Large intestine (tissue), 3 donors: ENCODE measurements at regions not wholly inside any gene's neighbourhood (a gene's known extent, or its start where the extent isn't known, plus 50 kb on each side); places are given as distances from the start of the nearest gene placed in this dataset.
"Not testable (repeated sequence)": the region's sequence is repeated elsewhere in the genome, so short reads cannot be mapped to it uniquely, and the experiment has no call there.

Source experiments
- DNase-seq, 2 donors: peaks; one replicate each; pipeline versions ENCODE4 v3.0.0 to v3.0.0-alpha.2; 2013
- H3K27ac ChIP-seq: one replicate; pipeline ENCODE4 v1.5.1; 2013; ENCODE audit warnings: low read length
- H3K27me3 ChIP-seq: 2 replicates; pipeline ENCODE4 v1.6.1; 2013; ENCODE audit warnings: low read length; ENCODE audit not compliant: control insufficient read depth, insufficient read depth
- H3K36me3 ChIP-seq: 2 replicates; pipeline ENCODE4 v1.6.1; 2013; ENCODE audit warnings: low read length; ENCODE audit not compliant: control insufficient read depth, insufficient read depth
- H3K4me1 ChIP-seq: one replicate; pipeline ENCODE4 v1.6.1; 2013; ENCODE audit warnings: low read length; ENCODE audit not compliant: control insufficient read depth, insufficient read depth
- H3K4me3 ChIP-seq: one replicate; pipeline ENCODE4 v1.5.1; 2013; ENCODE audit warnings: low read length
- H3K9me3 ChIP-seq: one replicate; pipeline ENCODE4 v1.6.1; 2013; ENCODE audit warnings: mild to moderate bottlenecking, low read depth, low read length, moderate library complexity; ENCODE audit not compliant: control insufficient read depth
- WGBS: methylation state at CpG from one replicate; pipeline ENCODE4 v1.1.5; 2013; ENCODE audit warnings: low lambda C conversion rate; ENCODE audit not compliant: insufficient coverage; 5-methylcytosine and 5-hydroxymethylcytosine counted together

DNA sequence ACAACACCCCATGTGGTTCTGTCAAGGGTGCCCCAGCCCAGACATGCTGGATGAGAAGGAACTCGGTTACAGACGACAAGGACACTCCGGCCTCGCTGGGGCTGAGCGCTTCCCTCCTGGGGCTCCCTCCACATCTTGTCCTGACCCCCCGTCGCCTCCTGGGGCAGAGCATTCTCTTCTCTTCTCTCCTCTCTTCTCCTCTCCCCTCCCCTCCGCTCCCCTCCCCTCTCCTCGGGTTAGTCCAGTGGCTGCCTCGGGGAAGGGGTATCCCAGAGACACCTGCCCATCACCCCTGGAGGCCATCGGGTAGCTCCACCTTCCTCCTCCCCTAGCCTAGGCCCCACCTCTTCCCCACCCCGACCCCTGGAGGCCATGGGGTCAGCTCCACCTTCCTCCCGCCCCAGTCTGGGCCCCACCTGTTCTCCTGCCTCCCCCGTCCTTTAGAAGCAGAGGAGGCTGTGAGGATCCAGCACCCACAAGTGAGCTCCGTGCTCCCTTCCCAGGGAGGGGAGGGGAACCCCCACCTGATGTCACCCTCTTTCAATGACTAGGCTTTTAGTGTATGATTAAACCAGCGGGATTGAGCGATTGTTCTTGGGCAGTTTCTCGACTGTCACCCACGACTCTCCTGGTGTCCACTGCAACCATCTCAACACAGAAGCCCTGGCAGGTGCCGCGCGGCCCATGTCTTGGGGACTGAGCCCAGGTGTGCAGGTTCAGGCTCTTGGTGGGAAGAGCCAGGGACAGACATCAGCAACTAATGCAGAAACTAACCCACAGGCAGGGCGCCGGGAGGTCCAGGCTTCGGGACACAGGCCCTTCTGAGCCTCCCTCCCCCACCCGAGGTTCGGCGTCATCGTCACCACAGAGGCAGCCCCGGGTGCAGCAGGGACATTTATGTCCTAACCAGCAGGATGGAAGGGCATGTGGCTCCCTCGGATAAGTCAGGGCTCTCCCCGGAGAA lies 330.4 kb downstream of the ADGRD1 start:
- DNase-seq = not testable (repeated sequence)

DNA sequence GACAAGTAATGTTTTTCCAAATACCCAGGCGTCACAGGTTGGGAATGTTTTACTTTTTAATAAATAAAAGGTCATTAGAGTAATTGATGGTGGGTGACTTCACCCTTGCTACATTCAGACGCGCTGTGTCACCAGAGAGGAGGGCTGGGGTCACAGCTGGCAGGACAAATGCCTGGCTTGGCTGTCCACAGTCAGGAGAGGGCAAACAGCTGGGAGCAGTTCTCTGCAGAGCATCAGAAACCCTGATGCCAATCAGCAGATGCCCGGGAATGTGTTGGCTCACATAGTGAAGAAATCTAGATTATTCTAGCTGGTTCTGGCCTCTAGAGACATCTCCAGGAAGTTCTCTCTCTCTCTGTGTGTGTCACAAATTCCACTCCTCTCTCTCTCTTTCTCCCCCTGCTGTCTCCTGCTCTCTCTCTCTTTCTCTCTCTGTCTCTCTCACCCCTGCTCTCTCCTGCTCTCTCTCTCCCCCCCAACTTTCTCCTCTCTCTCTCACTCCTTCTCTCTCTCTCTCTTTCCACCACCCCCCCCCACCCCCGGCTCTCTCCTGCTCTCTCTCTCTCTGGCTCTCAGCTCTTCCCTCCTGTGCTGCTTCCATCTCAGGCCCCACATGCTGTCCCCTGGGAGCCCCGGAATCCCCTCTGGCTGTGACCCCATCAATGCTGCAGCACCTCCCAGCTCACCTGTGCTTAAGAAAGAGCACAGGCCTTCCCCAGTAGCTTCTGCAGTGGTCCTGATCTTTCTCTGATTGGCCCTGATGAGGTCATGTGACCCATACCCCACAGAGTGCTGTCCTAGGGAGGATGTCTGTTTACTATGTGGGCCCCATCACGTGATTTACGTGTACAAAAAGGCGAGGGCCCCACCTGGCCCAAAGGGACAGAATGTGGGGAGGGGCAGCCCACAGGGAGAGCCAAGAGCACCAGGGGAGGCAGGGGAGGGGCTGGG lies 331.5 kb downstream of the ADGRD1 start:
- not testable (repeated sequence) for H3K9me3 ChIP-seq, H3K36me3 ChIP-seq, DNase-seq, H3K4me1 ChIP-seq, H3K27me3 ChIP-seq, H3K4me3 ChIP-seq, H3K27ac ChIP-seq
- WGBS = 60% methylated on average over 1 of the region's 9 CpGs

More for the DNA sequence above, 330.4 kb downstream of the ADGRD1 start:
- no CpG with 5 or more reads among the region's 32 CpGs for WGBS
- H3K36me3 ChIP-seq, H3K4me3 ChIP-seq, H3K9me3 ChIP-seq, H3K27ac ChIP-seq, H3K4me1 ChIP-seq, H3K27me3 ChIP-seq: not testable (repeated sequence)

DNA sequence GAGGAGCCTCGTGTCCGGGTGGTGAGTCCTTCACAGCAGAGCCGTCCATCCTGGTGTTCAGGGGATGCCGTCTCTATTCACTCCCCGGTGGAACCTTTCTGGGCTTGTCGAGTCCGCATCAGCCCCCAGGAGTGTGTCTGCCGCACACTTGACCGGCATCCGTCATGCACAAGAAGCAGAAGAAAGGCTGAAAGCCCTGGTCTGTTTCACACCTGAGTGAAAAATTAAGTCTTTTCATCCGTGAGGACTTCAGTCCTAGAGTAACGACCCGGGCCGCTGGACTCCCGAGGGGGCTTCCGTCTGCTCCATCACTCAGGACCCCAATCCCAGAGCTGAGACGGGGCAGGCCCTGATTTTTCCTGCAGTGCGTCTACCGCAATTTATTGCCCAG lies 332.2 kb downstream of the ADGRD1 start:
- H3K9me3 ChIP-seq, DNase-seq, H3K4me1 ChIP-seq, H3K27me3 ChIP-seq, H3K27ac ChIP-seq, H3K4me3 ChIP-seq, H3K36me3 ChIP-seq: not testable (repeated sequence)
- WGBS = no CpG with 5 or more reads among the region's 19 CpGs

DNA sequence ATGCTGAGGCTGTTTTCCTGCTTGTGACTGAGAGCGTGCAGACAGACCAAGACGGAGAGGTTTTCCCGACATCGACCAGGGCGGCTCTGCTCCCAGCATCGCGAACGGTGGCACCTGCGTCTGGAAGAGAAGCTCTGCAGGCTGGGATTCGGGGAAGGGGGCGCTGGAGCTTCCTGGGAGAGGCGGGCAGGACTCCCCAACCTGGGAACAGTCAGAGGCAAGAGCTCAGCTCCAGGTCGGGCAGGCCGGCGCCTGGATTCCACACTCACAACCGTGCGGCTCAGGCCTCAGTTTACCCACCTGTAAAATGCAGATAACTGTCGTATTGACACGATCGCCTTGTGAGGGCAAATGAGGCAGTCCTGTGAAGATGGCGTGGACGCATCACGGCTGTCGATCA lies 332.6 kb downstream of the ADGRD1 start:
- H3K27ac ChIP-seq, H3K4me1 ChIP-seq, DNase-seq, H3K36me3 ChIP-seq, H3K9me3 ChIP-seq, H3K27me3 ChIP-seq, H3K4me3 ChIP-seq: not testable (repeated sequence)
- WGBS = no CpG with 5 or more reads among the region's 24 CpGs

DNA sequence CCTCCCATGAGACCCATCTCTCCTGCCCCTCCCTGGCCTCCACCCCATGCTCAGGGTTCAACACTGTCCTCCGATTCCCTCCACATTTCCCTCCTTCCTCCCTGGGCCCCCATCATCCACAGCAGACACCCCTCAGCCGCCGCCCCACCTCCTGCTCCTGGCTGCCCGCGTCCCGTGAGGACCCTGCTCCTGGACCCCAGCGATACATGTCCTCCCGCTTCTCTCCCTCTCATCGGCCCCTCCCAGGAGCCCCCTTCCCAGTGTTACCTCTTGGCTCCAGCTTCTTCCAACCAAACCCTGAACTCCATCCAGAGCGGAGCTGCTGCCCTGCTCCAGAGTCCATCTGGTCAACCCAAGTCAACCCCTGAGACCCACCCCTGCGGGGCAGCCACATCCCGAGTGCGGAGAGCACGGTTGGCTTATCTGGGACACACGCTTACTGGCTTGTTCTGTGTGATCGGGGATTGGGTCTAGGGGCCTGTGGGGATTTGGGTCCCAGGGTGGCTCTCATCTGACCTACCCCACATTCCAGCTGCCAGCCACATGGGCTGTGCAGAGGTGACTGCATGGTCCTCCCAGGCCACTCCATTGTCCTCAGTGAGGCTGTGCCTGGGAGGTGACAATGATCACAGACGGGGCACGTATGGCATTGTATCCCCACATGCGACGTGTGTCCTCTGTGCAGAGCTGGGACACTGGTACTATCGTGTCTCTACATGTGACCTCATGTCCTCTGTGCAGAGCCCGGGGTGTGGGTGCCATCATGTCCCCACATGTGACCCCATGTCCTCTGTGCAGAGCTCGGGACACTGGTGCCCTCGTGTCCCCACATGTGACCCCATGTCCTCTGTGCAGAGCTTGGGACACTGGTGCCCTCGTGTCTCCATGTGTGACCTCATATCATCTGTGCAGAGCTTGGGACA lies 333.6 kb downstream of the ADGRD1 start:
- Histone ChIP-seq H3K27ac (no peak overlapping the region), H3K27me3 (no peaks in the 10 kb centered on the region), H3K4me3 (no peak overlapping the region), H3K4me1 (no peaks in the 10 kb centered on the region), H3K36me3 (no peaks in the 10 kb centered on the region), H3K9me3 (no peaks in the 10 kb centered on the region)
- no peak for DNase-seq
- WGBS = no CpG with 5 or more reads among the region's 25 CpGs

DNA sequence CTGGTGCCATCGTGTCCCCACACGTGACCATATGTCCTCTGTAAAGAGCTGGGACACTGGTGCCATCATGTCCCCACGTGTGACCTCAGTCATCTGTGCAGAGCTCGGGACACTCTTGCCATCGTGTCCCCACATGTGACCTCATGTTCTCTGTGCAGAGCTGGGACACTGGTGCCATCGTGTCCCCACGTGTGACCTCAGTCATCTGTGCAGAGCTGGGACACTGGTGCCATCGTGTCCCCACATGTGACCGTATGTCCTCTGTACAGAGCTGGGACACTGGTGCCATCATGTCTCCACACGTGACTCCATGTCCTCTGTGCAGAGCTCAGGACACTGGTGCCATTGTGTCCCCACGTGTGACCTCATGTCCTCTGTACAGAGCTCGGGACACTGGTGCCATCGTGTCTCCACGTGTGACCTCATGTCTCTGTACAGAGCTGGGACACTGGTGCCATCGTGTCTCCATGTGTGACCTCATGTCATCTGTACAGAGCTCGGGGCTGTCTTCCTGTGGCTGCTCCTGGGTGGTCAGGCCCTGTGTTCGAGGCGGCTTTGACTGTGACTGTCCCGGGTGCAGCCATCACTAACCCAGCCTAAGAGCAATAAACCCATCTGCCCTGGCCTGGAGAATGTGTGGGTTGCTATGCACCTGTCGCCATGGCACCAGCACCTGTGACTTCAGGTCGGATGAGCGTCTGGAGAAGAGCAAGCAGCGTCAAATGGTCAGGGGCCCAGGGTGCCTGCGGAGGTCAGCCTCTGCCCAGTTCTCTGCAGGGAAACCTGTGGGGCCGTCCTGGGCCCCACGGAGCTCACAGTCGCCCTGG lies 334.4 kb downstream of the ADGRD1 start:
- Histone ChIP-seq H3K4me3 (no peak overlapping the region), H3K36me3 (no peaks in the 10 kb centered on the region), H3K27me3 (no peaks in the 10 kb centered on the region), H3K4me1 (no peaks in the 10 kb centered on the region), H3K27ac (no peak overlapping the region), H3K9me3 (no peaks in the 10 kb centered on the region)
- WGBS = 100% methylated on average over 1 of the region's 27 CpGs
- no peak for DNase-seq

DNA sequence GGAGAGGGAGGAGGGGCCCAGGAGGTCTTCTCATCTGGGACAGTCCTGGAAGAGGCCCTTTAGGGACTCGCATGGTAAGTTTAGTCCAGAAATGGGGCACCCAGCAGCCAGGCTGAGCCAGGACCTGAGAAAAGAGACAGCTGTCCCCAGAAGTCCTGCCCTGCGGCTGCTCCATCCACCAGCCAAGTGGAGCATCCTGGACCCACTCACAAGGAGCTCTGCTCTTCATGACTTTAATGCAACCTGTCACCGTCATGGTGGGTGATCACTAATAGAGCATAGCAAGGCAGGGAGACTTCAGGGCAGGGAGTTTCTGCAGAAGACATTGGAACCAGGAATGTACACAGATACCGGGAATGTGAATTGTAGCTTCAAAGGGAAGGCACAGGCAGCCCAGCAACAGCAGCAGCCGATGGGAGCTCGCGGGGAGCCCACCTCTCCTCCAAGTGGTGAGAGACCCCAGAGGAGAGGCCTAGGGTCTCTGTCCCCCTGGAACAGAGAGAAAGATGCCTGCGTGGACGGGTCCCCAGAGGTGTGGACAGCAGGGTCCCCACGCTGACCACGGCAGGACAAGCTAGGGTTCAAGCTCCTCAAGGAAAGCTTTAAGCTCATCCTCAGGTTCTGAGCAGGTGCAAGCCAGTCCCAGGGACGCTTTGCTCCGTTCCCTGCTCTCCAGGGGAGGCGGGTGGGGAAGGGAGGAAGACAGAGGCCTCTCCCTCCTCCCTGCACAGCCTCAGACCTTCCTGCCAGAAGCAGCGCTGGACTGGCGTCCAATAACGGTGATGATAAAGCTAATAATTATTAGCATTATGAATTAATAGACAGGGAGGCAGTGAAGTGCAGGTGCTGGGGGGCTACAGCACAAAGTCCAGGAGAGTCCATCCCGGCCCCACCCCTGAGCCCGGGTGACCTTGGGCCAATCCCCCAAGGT lies 335.3 kb downstream of the ADGRD1 start:
- WGBS = no CpG with 5 or more reads among the region's 19 CpGs
- H3K27ac ChIP-seq, H3K4me1 ChIP-seq, H3K4me3 ChIP-seq, H3K27me3 ChIP-seq, DNase-seq, H3K9me3 ChIP-seq, H3K36me3 ChIP-seq: not testable (repeated sequence)

DNA sequence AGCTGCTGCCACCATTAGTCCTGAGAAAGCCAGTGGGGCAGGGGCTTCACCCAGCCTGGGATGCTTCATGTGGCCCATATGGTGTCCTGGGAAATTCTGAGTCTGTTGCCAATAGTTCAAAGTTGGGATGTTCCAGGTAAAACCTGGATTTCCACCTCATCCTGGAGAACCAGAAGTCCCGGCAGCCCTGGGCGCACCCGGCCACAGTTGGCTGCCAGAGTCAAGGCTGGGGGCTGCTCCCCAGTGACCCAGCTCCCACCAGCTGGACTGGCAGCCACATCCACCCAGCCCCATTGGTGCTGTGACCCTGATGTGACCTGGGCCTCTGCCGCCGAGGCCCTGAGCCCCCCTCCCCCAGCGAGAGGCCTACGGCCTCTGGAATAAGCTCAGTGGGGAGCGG lies 336.1 kb downstream of the ADGRD1 start:
- not testable (repeated sequence) for H3K27ac ChIP-seq, H3K4me1 ChIP-seq, H3K9me3 ChIP-seq, H3K4me3 ChIP-seq, DNase-seq, H3K27me3 ChIP-seq, H3K36me3 ChIP-seq
- no CpG with 5 or more reads among the region's 8 CpGs for WGBS
